ENCODE measurements at regions not wholly inside any gene's neighbourhood (a gene's known extent, or its start where the extent isn't known, plus 50 kb on each side); places are given as distances from the start of the nearest gene placed in this dataset.

GRCh38 chr11:90855531-90855930 is 632.7 kb upstream of the CHORDC1 start:
- TF ChIP-seq CTCF (IDR thresholded peaks at IDR 0.05; ENCODE audit: extremely low read depth in 1 of 2, insufficient read depth in 1 of 2, low read depth in 1 of 2, low read length in 2 of 2) (no peak), EZH2 (IDR thresholded peaks at IDR 0.05; ENCODE audit: borderline replicate concordance, low read depth, low read length, severe bottlenecking) (no peak), POLR2A (IDR thresholded peaks at IDR 0.05; ENCODE audit: low read depth, low read length) (no peak), FOS (IDR thresholded peaks at IDR 0.05; ENCODE audit: borderline replicate concordance, insufficient read depth, low read length) (no peak), GATA2 (IDR thresholded peaks at IDR 0.05; ENCODE audit: insufficient read depth, insufficient read length, low read depth, low read length) (no peak)

Measured in endothelial cell of umbilical vein (primary cell).